Neural cell (in vitro differentiated cells): ENCODE measurements at regions not wholly inside any gene's neighbourhood (a gene's known extent, or its start where the extent isn't known, plus 50 kb on each side); places are given as distances from the start of the nearest gene placed in this dataset.

Experiments used
- POLR2AphosphoS5 ChIP-seq: IDR thresholded peaks from 2 replicates; pipeline ENCODE4 v1.6.1; 2012
- REST ChIP-seq: IDR thresholded peaks from 2 replicates; pipeline ENCODE4 v1.6.1; 2012; ENCODE audit warnings: borderline replicate concordance
- TAF1 ChIP-seq: IDR thresholded peaks from 2 replicates; pipeline ENCODE4 v1.6.1; 2012; ENCODE audit warnings: low read depth

- TF ChIP-seq REST (no peak), TAF1 (no peak), POLR2AphosphoS5 (no peak)
Observed at GRCh38 chr4:138889216-138889615, 126.4 kb upstream of the NOCT start.
